Neural cell (in vitro differentiated cells): ENCODE measurements at regions not wholly inside any gene's neighbourhood (a gene's known extent, or its start where the extent isn't known, plus 50 kb on each side); places are given as distances from the start of the nearest gene placed in this dataset.

Source experiments
- EZH2 ChIP-seq: fragments of 200-600, 300-800 bp; shearing (Covaris generic), sonication (generic); IDR thresholded peaks from 2 replicates; pipeline ENCODE4 v1.6.1; 2014; ENCODE audit warnings: antibody characterized with exemption, low read length, borderline replicate concordance, mild to moderate bottlenecking; ENCODE audit not compliant: insufficient read depth, poor library complexity, severe bottlenecking
- POLR2AphosphoS5 ChIP-seq: IDR thresholded peaks from 2 replicates; pipeline ENCODE4 v1.6.1; 2012
- TF ChIP-seq, protein P1 (sequence below): IDR thresholded peaks from 2 replicates; pipeline ENCODE4 v1.6.1; 2012; ENCODE audit warnings: borderline replicate concordance

DNA sequence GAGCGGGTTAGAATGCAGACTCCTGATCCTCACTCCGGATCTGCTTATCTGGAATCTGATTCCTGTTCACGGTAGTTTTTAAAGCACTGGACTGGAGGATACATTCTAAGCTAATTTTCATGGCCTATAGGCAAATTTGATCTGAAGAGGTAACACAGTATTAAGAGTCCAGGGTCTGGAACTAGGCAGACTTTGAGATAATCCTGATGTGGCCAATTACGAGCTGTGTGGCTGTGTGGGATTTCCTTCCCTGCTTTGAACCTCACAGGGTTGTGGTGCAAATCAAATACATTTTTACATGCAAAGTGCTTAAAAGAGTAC lies 285.2 kb downstream of the MIAT start:
- no peak for TF ChIP-seq POLR2AphosphoS5
- no peak for TF ChIP-seq EZH2
- TF ChIP-seq, protein P1, sequence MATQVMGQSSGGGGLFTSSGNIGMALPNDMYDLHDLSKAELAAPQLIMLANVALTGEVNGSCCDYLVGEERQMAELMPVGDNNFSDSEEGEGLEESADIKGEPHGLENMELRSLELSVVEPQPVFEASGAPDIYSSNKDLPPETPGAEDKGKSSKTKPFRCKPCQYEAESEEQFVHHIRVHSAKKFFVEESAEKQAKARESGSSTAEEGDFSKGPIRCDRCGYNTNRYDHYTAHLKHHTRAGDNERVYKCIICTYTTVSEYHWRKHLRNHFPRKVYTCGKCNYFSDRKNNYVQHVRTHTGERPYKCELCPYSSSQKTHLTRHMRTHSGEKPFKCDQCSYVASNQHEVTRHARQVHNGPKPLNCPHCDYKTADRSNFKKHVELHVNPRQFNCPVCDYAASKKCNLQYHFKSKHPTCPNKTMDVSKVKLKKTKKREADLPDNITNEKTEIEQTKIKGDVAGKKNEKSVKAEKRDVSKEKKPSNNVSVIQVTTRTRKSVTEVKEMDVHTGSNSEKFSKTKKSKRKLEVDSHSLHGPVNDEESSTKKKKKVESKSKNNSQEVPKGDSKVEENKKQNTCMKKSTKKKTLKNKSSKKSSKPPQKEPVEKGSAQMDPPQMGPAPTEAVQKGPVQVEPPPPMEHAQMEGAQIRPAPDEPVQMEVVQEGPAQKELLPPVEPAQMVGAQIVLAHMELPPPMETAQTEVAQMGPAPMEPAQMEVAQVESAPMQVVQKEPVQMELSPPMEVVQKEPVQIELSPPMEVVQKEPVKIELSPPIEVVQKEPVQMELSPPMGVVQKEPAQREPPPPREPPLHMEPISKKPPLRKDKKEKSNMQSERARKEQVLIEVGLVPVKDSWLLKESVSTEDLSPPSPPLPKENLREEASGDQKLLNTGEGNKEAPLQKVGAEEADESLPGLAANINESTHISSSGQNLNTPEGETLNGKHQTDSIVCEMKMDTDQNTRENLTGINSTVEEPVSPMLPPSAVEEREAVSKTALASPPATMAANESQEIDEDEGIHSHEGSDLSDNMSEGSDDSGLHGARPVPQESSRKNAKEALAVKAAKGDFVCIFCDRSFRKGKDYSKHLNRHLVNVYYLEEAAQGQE, result no peak
